ENCODE measurements at regions not wholly inside any gene's neighbourhood (a gene's known extent, or its start where the extent isn't known, plus 50 kb on each side); places are given as distances from the start of the nearest gene placed in this dataset.
A peak's percentile ranks its signal among the peaks of the same experiment; 100 is the strongest.

GRCh38 chr21:43339668-43340067 lies 87.3 kb downstream of the SIK1 start:
- TF ChIP-seq CTCF (IDR thresholded peaks at IDR 0.05; ENCODE audit: low read depth, low read length) = no peak
- in situ Hi-C loops (cut with HindIII; ENCODE audit: low sequenced_read_pairs) = no loop called here
- H3K4me3 ChIP-seq (ENCODE audit: low read depth, low read length) = no peak overlapping the region
- no peak for DNase-seq (ENCODE audit: low read depth, low spot score)

DNA sequence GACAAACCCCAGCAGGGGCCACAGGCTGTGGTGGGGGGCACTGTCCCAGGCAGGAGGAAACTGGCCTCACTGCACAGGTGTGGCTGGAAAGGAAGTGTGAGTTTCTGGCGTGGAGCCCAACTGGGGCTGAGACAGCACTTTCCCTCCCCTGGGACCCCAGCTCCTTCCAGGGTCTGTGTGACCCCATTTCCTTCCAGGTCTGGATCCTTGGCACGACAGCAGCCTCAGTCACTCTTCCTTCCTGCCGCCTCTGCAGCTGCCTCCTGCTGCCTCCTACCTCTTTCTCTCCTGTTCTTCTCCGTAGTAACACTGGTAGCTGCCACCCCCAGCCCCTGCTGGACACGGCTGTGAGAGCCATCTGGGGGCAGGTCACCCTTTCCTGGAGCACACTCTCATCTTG lies 88.0 kb downstream of the SIK1 start:
- H3K4me3 ChIP-seq (ENCODE audit: low read depth, low read length) = no peak overlapping the region
- TF ChIP-seq CTCF (IDR thresholded peaks at IDR 0.05; ENCODE audit: low read depth, low read length) = no peak
- DNase-seq (ENCODE audit: low read depth, low spot score) = no peak
- in situ Hi-C loops (cut with HindIII; ENCODE audit: low sequenced_read_pairs) = no loop called here

GRCh38 chr21:43337901-43338655 lies 88.9 kb downstream of the SIK1 start:
- H3K4me3 ChIP-seq (ENCODE audit: low read depth, low read length) = no peak overlapping the region
- TF ChIP-seq CTCF (IDR thresholded peaks at IDR 0.05; ENCODE audit: low read depth, low read length) = no peak
- in situ Hi-C loops (cut with HindIII; ENCODE audit: low sequenced_read_pairs) = no loop called here
- DNase-seq (ENCODE audit: low read depth, low spot score) = no peak

DNA sequence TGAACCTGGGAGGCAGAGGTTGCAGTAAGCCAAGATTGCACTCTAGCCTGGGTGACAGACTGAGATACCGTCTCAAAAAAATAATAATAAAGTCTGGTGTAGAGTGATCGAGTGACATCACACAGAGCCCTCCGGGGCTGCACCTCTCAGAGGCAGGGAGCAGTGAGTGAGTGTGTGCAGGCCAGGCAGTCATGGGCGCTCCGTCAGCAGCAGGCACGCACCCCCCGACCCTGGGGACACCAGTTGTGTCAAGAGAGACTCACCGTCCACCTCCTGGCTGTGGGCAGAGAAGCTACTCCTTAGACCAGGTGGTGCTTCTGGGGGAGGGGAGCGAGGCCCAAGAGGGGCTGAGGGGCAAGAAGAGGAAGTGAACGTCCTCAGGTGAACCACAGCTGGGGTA lies 91.8 kb downstream of the SIK1 start:
- in situ Hi-C loops (cut with HindIII; ENCODE audit: low sequenced_read_pairs) = no loop called here

GRCh38 chr21:43334214-43334958 lies 92.5 kb downstream of the SIK1 start:
- no peak for TF ChIP-seq CTCF (IDR thresholded peaks at IDR 0.05; ENCODE audit: low read depth, low read length)
- DNase-seq (ENCODE audit: low read depth, low spot score) = no peak
- no peak overlapping the region for H3K4me3 ChIP-seq (ENCODE audit: low read depth, low read length)
- in situ Hi-C loops (cut with HindIII; ENCODE audit: low sequenced_read_pairs) = no loop called here

More for the DNA sequence above, 91.8 kb downstream of the SIK1 start:
- no peak overlapping the region for H3K4me3 ChIP-seq (ENCODE audit: low read depth, low read length)
- TF ChIP-seq CTCF (IDR thresholded peaks at IDR 0.05; ENCODE audit: low read depth, low read length) = no peak
- no peak for DNase-seq (ENCODE audit: low read depth, low spot score)

DNA sequence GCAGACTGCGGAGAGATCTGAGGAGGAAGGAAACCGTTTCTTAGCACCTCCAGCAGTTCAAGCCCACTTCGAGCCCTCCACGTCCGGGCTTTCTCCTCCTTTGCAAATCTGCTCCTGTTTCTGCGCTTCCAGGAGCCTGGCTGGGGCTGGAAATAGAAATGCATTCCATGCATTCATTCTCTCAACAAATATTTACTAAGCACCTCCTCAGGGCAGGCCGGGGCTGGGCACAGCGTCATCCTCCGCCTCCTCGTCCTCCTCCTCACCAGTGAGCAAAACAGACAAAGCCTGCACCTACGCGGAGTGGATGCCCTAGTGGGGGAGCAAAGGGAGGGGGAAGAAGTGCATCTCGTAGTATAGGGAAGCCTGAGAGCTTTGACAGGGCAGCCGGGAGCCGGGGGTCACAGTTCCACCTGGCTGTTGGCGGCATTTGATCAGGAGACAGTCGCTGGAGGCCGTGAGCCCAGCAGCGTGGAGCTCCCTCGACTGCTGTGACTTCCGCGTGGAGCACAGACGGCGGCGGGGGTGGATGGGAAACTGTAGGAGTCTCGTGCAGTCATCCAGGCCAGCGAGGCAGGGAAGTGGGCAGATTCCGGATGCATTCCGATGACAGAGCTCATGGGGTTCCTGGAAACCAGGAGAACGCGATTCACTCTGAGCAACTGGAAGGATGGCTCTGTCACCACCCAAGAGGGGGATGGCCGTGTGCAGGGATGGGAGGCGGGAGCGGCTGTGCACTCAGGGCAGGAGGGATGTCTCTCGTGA lies 93.5 kb downstream of the SIK1 start:
- no peak overlapping the region for H3K4me3 ChIP-seq (ENCODE audit: low read depth, low read length)
- no peak for TF ChIP-seq CTCF (IDR thresholded peaks at IDR 0.05; ENCODE audit: low read depth, low read length)
- in situ Hi-C loops (cut with HindIII; ENCODE audit: low sequenced_read_pairs) = no loop called here
- DNase-seq (ENCODE audit: low read depth, low spot score) = peak; percentile 84

All from astrocyte of the spinal cord (primary cell).